HCT116 (cell line): ENCODE measurements at regions not wholly inside any gene's neighbourhood (a gene's known extent, or its start where the extent isn't known, plus 50 kb on each side); places are given as distances from the start of the nearest gene placed in this dataset.

Experiments used
- ATAC-seq: fragments of 200-7000 bp; cut with Tn5 transposase; 2 replicates; pipeline ENCODE4 v1.9.1; 2020; ENCODE audit warnings: mild to moderate bottlenecking, moderate library complexity
- BruUV-seq: library from RNA; stranded (reverse); fragments of 400-500 nt; replicated peaks from 2 replicates; lab custom pipeline; 2021; lab: Mats Ljungman, UMichigan
- CTCF ChIA-PET: fragments of 300-600 bp; sonication (Branson Sonifier 250); formaldehyde crosslinking; loops from one replicate; lab custom pipeline; 2021; ENCODE audit warnings: antibody characterized with exemption; lab: Charles Lee
- POLR2A ChIA-PET: fragments of 300-600, 350-600 bp; sonication (Branson Sonifier 250); formaldehyde crosslinking; loops from one replicate; lab custom pipeline; 2021; ENCODE audit warnings: antibody characterized with exemption; lab: Charles Lee
- RAD21 ChIA-PET, 2 experiments: fragments of 300-600 bp; sonication (Branson Sonifier 250); formaldehyde crosslinking; loops; one replicate each; lab custom pipeline; 2023; ENCODE audit warnings: low total read pairs in 2 of 2; ENCODE audit not compliant: uncharacterized antibody in 2 of 2, unreplicated experiment in 2 of 2, low non-redundant PET in 1 of 2; lab: Charles Lee
- DNase-seq: peaks from one replicate; pipeline ENCODE4 v3.0.0-alpha.2; 2010; ENCODE audit warnings: low read depth, low spot score
- H2AFZ ChIP-seq: fragments of 200-600 bp; shearing (Covaris generic), sonication (generic); 2 replicates; pipeline ENCODE4 v1.6.1; 2017; ENCODE audit warnings: low read depth, mixed run types, mixed read lengths, antibody characterized with exemption, low read length; ENCODE audit not compliant: poor library complexity, severe bottlenecking
- H3K27ac ChIP-seq: 2 replicates; pipeline ENCODE4 v1.5.1; 2012; ENCODE audit warnings: low read depth, low read length
- H3K27me3 ChIP-seq: fragments of 200-600 bp; sonication (generic); 2 replicates; pipeline ENCODE4 v1.6.1; 2016; ENCODE audit warnings: mixed run types, low read length, mixed read lengths; ENCODE audit not compliant: insufficient read depth
- H3K36me3 ChIP-seq, 2 experiments: fragments of 200-500 bp in 1 of 2; fragments of 200-600 bp in 1 of 2; sonication (Bioruptor generic) in 1 of 2; sonication (generic) in 1 of 2; 2 replicates each; pipeline versions ENCODE4 v1.5.1 to v1.6.1; 2014 to 2016; ENCODE audit warnings: low read length in 2 of 2, inconsistent platforms in 1 of 2, mixed read lengths in 1 of 2, mixed run types in 1 of 2; ENCODE audit not compliant: insufficient read depth in 2 of 2, control insufficient read depth in 1 of 2
- H3K4me1 ChIP-seq, 2 experiments: fragments of 200-600 bp in 1 of 2; sonication (generic) in 1 of 2; 2 replicates each; pipeline versions ENCODE4 v1.5.1 to v1.6.1; 2012 to 2017; ENCODE audit warnings: low read length in 2 of 2, inconsistent platforms in 1 of 2, mild to moderate bottlenecking in 1 of 2, mixed read lengths in 1 of 2, mixed run types in 1 of 2, moderate library complexity in 1 of 2; ENCODE audit not compliant: insufficient read depth in 2 of 2, control insufficient read depth in 1 of 2
- H3K4me2 ChIP-seq: fragments of 200-600 bp; sonication (generic); 2 replicates; pipeline ENCODE4 v1.6.1; 2017; ENCODE audit warnings: mixed run types, low read length, mixed read lengths
- H3K4me3 ChIP-seq, 2 experiments: fragments of 200-600 bp in 1 of 2; sonication (generic) in 1 of 2; replicated peaks in 1 of 2; 2 replicates each; pipeline ENCODE4 v1.5.1; 2011 to 2016; ENCODE audit warnings: low read length in 2 of 2, control low read depth in 1 of 2, low read depth in 1 of 2, mild to moderate bottlenecking in 1 of 2, mixed read lengths in 1 of 2, mixed run types in 1 of 2
- H3K79me2 ChIP-seq: fragments of 200-600 bp; sonication (generic); 2 replicates; pipeline ENCODE4 v1.6.1; 2017; ENCODE audit warnings: mild to moderate bottlenecking, mixed run types, low read length, moderate library complexity, mixed read lengths; ENCODE audit not compliant: insufficient read depth
- H3K9ac ChIP-seq: fragments of 200-600 bp; sonication (generic); 2 replicates; pipeline ENCODE4 v1.6.1; 2016; ENCODE audit warnings: low read length, mixed read lengths
- H3K9me2 ChIP-seq: fragments of 200-600 bp; sonication (generic), shearing (Covaris generic); 2 replicates; pipeline ENCODE4 v1.6.1; 2017; ENCODE audit warnings: mixed run types, mild to moderate bottlenecking, moderate library complexity; ENCODE audit not compliant: insufficient read depth
- H3K9me3 ChIP-seq, 2 experiments: fragments of 200-500 bp in 1 of 2; fragments of 200-600 bp in 1 of 2; sonication (Bioruptor generic) in 1 of 2; sonication (generic) in 1 of 2; 2 replicates each; pipeline ENCODE4 v1.6.1; 2014 to 2017; ENCODE audit warnings: low read length in 2 of 2, mixed read lengths in 2 of 2, inconsistent platforms in 1 of 2, low read depth in 1 of 2, mild to moderate bottlenecking in 1 of 2, mixed run types in 1 of 2, moderate library complexity in 1 of 2; ENCODE audit not compliant: control insufficient read depth in 1 of 2, insufficient read depth in 1 of 2
- H4K20me1 ChIP-seq: fragments of 200-600 bp; sonication (generic), shearing (Covaris generic); 2 replicates; pipeline ENCODE4 v1.6.1; 2017; ENCODE audit warnings: mixed run types, mild to moderate bottlenecking, moderate library complexity; ENCODE audit not compliant: insufficient read depth
- POLR2A ChIP-seq: IDR thresholded peaks from 2 replicates; pipeline ENCODE4 v1.7.0; 2011; ENCODE audit warnings: borderline replicate concordance; ENCODE audit not compliant: insufficient read depth, insufficient read length; ENCODE audit errors: extremely low read depth
- RAD21 ChIP-seq: IDR thresholded peaks from 2 replicates; pipeline ENCODE4 v1.6.1; 2012; ENCODE audit warnings: low read depth, mild to moderate bottlenecking
- REST ChIP-seq: IDR thresholded peaks from 2 replicates; pipeline ENCODE4 v1.6.1; 2012; ENCODE audit warnings: low read depth
- SIN3A ChIP-seq: IDR thresholded peaks from 2 replicates; pipeline ENCODE4 v1.6.1; 2012; ENCODE audit warnings: low read depth
- SRF ChIP-seq: IDR thresholded peaks from 2 replicates; pipeline ENCODE4 v1.6.1; 2012; ENCODE audit warnings: low read depth
- ZFX ChIP-seq: fragments of 450-650 bp; IDR thresholded peaks from 2 replicates; pipeline ENCODE4 v1.6.1; 2017
- intact Hi-C: fragments of 100-400 bp; cut with micrococcal nuclease; formaldehyde crosslinking; loops from 2 replicates; pipeline ENCODE4 v1.10.0; 2022
- TF ChIP-seq, protein P1 (sequence below): IDR thresholded peaks from 2 replicates; pipeline ENCODE4 v1.6.1; 2012
- TF ChIP-seq, protein P2 (sequence below): IDR thresholded peaks from 2 replicates; pipeline ENCODE4 v1.6.1; 2012

DNA sequence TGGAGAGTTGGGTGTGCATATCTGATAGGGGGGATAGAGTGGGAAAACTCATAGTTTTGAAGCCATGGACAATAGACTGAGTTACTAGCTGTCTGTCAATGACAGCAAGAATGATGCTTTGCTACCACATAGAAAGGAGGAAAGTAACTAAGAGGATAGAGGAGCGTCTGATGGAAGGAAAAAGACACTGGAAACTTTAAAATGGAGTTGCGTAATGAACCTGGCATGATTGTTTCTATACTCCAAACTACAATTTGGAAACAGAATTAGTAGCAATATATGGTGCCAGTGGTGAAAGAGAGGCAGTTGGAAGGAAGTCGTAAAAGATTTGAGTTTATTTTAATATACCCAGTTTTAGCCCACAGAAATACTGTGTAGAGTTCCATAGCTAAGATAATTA, 163.6 kb downstream of the TUSC7 start (continued):
- TF ChIP-seq REST = no peak

GRCh38 chr3:116877968-116878367, 168.4 kb downstream of the TUSC7 start:
- Histone ChIP-seq H3K27ac (no peak overlapping the region), H4K20me1 (no peaks in the 10 kb centered on the region; the same call in 1 of the 2 replicates), H3K9ac (no peak overlapping the region), H3K4me1 (no peaks in the 10 kb centered on the region), H3K9me3 (no peaks in the 10 kb centered on the region; a peak in 1 of 4 replicates), H3K79me2 (no peaks in the 10 kb centered on the region), H3K27me3 (no peaks in the 10 kb centered on the region), H3K9me2 (no peaks in the 10 kb centered on the region), H3K36me3 (no peaks in the 10 kb centered on the region), H2AFZ (no peak overlapping the region), H3K4me2 (no peak overlapping the region), H3K4me3 (no peak overlapping the region)
- no peak for ATAC-seq
- TF ChIP-seq RAD21 (no peak), ZFX (no peak), SIN3A (no peak), POLR2A (no peak), SRF (no peak)
- TF ChIP-seq, protein P1, sequence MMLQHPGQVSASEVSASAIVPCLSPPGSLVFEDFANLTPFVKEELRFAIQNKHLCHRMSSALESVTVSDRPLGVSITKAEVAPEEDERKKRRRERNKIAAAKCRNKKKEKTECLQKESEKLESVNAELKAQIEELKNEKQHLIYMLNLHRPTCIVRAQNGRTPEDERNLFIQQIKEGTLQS = no peak
- TF ChIP-seq, protein P2, sequence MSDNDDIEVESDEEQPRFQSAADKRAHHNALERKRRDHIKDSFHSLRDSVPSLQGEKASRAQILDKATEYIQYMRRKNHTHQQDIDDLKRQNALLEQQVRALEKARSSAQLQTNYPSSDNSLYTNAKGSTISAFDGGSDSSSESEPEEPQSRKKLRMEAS = no peak
- intact Hi-C loops = no loop called here
- CTCF ChIA-PET = no interaction called here
- RAD21 ChIA-PET = no interaction called here
- POLR2A ChIA-PET = no interaction called here
- no TSS peak for BruUV-seq
- DNase-seq = no peak
